WERI-Rb-1 (cell line): ENCODE measurements at regions not wholly inside any gene's neighbourhood (a gene's known extent, or its start where the extent isn't known, plus 50 kb on each side); places are given as distances from the start of the nearest gene placed in this dataset.

Experiments used
- DNase-seq: peaks from one replicate; pipeline ENCODE4 v3.0.0-alpha.2; 2020
- H3K27ac ChIP-seq: fragments of 250-450 bp; sonication (Bioruptor Pico); 2 replicates; pipeline ENCODE4 v1.5.1; 2020; ENCODE audit warnings: mild to moderate bottlenecking, moderate library complexity
- H3K27me3 ChIP-seq: fragments of 250-450 bp; sonication (Bioruptor Pico); 2 replicates; pipeline ENCODE4 v1.5.1; 2021; ENCODE audit warnings: mild to moderate bottlenecking, low read depth, moderate library complexity; ENCODE audit not compliant: insufficient read depth, severe bottlenecking
- H3K36me3 ChIP-seq: fragments of 250-450 bp; sonication (Bioruptor Pico); 2 replicates; pipeline ENCODE4 v1.5.1; 2020; ENCODE audit warnings: mild to moderate bottlenecking, moderate library complexity
- H3K4me3 ChIP-seq: 2 replicates; pipeline ENCODE4 v1.5.1; 2011; ENCODE audit warnings: low read depth, mild to moderate bottlenecking, control low read depth, low read length
- H3K9me3 ChIP-seq: fragments of 250-450 bp; sonication (Bioruptor Pico); 2 replicates; pipeline ENCODE4 v1.5.1; 2021; ENCODE audit warnings: mild to moderate bottlenecking, moderate library complexity; ENCODE audit not compliant: severe bottlenecking
- TF ChIP-seq, protein P1 (sequence below): IDR thresholded peaks from 2 replicates; pipeline ENCODE4 v1.5.1; 2011; ENCODE audit warnings: low read depth, mild to moderate bottlenecking, control low read depth, inconsistent platforms, low read length

DNA sequence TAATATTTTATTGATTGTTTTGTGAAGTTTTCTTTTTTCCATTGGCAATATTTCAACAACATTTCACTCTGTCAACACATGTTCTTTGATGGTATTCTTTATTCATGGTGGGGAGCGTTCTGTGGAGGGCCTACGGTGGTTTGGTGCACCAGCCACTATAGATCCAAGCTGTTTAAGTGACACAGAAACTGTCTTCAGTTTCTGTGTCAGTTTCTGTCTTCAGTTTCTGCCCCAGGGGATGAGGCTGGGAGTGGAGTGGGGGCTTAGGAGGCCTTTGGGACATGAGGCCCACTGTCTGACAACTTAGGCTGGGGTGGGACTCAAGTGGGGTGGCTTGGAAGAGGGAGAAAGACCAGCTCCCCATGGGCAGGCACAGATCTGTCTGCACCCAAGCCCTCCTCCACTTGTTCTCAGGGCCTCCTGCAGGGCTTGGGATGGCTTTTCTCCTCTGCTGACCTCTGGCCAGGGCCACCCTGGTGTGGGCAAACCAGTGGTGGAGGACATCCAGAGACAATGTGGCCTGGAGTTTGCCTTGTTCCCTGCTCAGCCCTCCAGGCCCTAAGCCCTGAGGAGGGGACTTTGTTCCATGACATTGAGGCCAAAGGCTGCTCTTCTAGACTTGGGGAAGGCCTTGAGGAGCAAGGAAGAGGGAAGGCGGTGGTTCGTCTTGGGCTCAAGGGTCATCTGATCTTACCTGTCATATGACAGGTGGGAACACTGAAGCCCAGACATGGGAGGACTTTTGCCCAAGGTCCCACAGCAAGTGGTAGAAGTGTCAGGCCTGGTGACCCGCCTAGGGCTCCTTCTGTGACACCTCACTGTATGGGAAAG, 60.3 kb upstream of the SMAD6 start:
- Histone ChIP-seq H3K27me3 (no peaks in the 10 kb centered on the region), H3K27ac (no peak overlapping the region), H3K36me3 (no peaks in the 10 kb centered on the region), H3K9me3 (no peaks in the 10 kb centered on the region), H3K4me3 (no peak overlapping the region)
- TF ChIP-seq, protein P1, sequence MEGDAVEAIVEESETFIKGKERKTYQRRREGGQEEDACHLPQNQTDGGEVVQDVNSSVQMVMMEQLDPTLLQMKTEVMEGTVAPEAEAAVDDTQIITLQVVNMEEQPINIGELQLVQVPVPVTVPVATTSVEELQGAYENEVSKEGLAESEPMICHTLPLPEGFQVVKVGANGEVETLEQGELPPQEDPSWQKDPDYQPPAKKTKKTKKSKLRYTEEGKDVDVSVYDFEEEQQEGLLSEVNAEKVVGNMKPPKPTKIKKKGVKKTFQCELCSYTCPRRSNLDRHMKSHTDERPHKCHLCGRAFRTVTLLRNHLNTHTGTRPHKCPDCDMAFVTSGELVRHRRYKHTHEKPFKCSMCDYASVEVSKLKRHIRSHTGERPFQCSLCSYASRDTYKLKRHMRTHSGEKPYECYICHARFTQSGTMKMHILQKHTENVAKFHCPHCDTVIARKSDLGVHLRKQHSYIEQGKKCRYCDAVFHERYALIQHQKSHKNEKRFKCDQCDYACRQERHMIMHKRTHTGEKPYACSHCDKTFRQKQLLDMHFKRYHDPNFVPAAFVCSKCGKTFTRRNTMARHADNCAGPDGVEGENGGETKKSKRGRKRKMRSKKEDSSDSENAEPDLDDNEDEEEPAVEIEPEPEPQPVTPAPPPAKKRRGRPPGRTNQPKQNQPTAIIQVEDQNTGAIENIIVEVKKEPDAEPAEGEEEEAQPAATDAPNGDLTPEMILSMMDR, result no peak
- DNase-seq, result no peak

DNA sequence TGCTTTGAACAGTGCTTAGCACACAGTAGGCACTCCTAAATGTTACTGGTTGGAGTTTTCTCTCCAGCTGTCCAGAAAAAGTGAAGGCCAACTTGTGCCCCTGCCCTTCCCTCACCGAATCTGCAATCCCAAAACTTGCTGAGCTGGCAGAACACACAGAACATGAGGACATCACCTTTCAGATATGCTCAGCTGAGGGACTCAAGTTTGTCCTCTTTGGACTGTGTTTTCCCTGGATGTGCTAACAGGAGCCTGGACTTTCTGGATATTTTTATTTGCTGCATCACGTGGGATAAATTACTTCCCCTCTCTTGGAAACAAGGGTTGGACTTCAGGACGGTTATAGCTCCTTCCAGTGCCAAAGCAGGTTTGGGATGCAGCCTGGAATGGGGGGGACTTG, 59.5 kb upstream of the SMAD6 start:
- H3K27me3 ChIP-seq, result no peaks in the 10 kb centered on the region

DNA sequence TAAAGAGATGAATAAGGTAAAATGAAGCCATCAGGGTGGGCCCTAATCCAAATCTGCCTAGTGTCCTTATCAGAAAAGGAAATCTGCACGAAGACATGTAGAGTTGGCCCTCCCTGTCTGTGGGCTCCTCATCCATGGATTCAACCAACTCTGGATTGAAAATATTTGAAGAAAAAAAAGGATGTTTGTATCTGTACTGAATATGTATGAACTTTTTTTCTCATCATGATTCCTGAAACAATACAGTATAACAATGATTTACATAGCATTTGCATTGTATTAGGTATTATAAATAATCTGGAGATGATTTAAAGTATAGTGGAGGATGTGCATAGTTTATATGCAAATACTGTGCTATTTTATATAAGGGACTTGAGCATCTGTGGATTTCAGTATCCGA, 59.0 kb upstream of the SMAD6 start:
- TF ChIP-seq, protein P1, result no peak
- no peaks in the 10 kb centered on the region for H3K9me3 ChIP-seq
- no peak overlapping the region for H3K4me3 ChIP-seq
- no peaks in the 10 kb centered on the region for H3K36me3 ChIP-seq
- H3K27me3 ChIP-seq, result no peaks in the 10 kb centered on the region
- H3K27ac ChIP-seq, result no peak overlapping the region
- no peak for DNase-seq

More for the DNA sequence above, 59.5 kb upstream of the SMAD6 start:
- Histone ChIP-seq H3K27ac (no peak overlapping the region), H3K36me3 (no peaks in the 10 kb centered on the region), H3K4me3 (no peak overlapping the region), H3K9me3 (no peaks in the 10 kb centered on the region)
- no peak for DNase-seq
- TF ChIP-seq, protein P1, result no peak

DNA sequence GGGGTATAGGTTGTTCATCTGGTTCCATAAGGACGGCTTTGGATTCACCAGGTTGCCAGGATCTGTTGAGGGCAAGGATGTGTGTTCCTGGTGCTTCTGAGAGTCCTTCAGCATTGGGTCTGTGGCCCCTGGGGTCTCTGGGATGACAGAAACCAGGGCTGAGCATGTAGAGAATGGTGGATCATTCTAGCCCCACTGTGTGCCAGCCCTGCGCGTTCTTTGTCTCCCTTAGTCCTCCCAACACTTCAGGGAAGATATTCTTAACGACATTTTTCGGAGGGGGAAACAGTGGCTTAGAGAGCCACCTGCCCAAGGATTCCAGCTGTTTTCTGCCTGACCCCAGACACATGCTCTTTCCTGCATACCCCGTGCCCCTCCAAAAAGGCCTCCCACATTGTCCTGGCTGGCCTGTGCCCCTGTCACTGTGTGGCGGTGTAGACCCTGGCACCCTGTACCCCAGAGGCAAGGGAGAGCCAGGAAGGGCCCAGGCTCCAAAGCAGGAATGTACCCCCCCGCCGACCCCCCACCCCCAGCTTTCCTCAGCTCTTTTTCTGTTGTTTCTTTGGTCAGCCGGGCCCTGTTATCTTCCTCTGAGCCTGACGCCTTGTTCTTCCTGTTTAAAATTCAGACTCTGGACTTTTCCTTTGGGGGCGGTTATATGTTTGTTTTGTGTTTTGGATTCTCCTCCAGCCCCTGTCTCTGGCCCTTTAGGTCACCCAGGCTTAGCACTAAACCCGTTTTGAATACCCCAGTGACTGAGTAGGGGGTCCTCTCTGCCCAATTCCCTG, 57.8 kb upstream of the SMAD6 start:
- H3K36me3 ChIP-seq, result no peaks in the 10 kb centered on the region
- no peak for DNase-seq
- no peaks in the 10 kb centered on the region for H3K27me3 ChIP-seq
- no peaks in the 10 kb centered on the region for H3K9me3 ChIP-seq
- TF ChIP-seq, protein P1, result no peak
- no peak overlapping the region for H3K4me3 ChIP-seq
- no peak overlapping the region for H3K27ac ChIP-seq

DNA sequence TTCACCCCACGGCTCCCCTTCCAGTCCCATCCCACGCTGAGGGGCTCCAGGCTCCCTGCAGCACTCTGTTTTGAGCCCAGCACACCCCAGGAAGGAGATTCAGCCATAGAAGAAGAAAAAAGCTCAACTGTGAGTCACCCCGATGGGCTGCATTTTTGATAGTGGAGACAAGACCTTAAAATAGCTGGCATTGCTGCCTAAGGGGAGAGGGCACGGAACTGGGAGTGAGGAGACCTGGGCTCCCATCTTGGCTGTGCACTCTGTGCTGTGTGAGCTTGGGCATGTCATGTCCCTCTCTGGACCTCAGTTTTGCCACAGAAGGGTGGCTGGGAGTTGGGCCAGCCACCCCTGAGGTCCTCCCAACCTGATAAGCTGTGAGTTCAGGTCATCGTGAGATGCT, 57.2 kb upstream of the SMAD6 start:
- H3K36me3 ChIP-seq, result no peaks in the 10 kb centered on the region
- no peak overlapping the region for H3K4me3 ChIP-seq
- no peaks in the 10 kb centered on the region for H3K27me3 ChIP-seq
- DNase-seq, result no peak
- no peaks in the 10 kb centered on the region for H3K9me3 ChIP-seq
- TF ChIP-seq, protein P1, result no peak
- no peak overlapping the region for H3K27ac ChIP-seq
